DMS79 (cell line): ENCODE measurements at regions not wholly inside any gene's neighbourhood (a gene's known extent, or its start where the extent isn't known, plus 50 kb on each side); places are given as distances from the start of the nearest gene placed in this dataset.

Experiments
- DNase-seq: peaks from one replicate; lab custom pipeline; 2025; lab: John Stamatoyannopoulos, UW

DNA sequence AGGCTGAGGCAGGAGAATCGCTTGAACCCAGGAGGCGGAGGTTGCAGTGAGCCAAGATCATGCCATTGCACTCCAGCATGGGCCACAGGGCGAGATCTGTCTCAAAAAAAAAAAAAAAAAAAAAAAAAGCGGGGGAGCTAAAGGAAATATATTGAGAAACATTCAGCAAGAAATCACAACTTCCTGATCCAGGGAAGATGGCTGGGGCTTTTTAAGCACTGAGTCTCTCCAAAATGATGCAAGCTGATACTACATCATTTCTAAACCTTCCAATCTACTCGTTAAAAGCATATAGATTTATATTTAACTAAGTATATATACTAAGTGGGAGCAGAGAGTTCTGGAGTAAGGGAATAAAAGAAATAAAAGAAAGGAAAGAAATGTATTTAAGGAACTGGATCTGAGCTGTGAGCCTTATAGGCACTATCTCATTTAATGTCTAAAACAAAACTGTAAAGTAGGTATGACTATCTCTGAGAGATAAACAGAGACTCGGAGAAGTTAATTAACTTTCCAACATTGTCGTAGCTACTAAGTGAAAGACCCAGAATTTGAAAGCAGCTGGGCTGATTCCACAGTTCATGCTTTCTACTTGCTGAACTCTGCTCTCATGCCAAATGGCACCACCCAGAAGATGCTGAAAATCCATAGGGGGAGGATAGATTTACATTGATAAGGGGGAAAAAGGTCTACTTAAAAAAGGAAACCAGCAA is 215.0 kb upstream of the MARCKS start:
- no peak for DNase-seq

DNA sequence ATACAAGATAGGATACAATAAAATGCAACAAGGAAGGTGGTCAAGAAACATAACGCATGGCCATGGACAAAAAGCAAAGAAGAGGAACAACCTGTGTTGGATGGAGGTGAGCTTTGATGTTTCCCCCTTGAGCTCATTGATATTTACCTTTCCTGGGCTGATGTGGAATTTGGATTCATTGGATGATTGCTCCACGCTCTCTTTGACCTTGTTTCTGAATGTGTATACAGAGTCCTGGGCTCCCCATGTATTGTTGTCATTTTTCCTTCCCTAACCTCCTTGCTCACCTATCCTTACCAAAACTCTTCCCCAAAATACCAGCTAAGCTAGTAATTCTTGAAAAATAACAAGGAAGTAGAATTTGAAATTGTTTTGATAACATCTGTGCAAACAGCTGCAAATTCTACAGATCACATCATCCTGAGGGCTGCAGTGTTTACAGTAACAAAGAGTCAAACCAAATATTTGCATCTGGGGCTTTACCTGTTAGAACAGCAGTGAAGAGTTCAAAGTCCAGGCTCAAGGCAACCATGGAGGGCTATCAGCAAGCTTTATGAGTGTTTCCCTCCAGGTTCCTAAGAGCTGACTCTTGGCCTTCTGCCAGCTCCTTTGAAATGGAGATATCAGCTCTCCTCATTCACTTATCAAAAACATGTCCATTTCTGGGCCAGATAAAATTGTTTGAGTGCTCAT is 214.3 kb upstream of the MARCKS start:
- DNase-seq, result peak; percentile 95

- no peak for DNase-seq
These were observed 213.8 kb upstream of the MARCKS start for GRCh38 chr6:113643407-113643770.

GRCh38 chr6:113644861-113645575 is 212.1 kb upstream of the MARCKS start:
- no peak for DNase-seq

DNA sequence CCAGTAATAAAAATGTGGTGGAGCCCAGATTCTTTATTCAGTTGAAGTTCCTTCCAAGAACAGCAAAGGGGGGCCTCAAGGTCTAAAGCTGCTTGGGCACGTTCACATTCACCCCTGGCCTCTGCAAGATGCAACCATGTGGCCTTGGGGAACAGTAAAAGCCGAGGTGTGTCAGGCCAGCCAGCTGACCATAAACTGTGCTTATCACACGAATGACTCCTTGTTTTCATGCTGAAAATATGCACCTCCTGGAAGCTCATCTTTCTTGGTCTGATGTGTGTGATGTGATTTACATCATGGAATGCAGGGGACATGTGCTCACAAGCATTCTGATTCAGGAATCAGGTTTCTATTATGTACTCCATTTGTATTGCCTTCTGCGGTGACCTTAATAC is 211.6 kb upstream of the MARCKS start:
- DNase-seq, result no peak

DNA sequence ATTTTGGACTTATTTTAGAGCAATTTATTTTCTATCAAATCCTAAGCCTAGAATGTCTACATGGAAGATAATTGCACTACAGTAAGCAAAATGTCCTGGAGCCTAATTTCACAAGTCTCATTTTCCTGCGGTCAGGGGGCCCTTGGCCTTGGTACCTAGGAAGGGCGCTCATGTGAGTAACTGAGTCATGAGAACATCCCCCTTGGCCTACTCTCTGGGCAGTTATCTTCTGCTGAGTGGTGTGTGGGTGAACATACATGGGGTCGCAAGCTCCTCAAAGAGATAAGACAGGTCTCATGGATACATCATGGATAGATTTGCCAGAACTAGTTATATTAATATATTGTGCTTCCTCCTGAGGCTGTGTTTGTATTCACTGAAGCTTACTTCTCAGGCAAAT is 211.2 kb upstream of the MARCKS start:
- DNase-seq, result no peak

DNA sequence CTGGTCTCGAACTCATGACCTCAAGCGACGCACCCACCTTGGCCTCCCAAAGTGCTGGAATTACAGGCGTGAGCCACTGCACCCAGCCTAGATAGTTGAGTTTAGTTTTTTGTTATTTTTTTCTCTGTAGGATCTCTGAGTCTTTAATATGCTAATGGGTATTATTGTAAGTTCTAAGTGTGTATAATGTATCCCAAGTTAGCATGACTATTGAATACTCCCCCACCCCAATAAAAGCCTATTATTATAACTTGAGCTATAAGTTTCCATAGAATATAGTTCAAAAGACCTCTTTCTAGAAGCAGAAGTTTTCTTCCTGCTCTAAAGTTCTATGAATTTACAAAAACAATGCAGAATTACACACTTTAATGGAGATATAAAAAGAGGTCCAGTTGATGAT is 210.4 kb upstream of the MARCKS start:
- no peak for DNase-seq

DNA sequence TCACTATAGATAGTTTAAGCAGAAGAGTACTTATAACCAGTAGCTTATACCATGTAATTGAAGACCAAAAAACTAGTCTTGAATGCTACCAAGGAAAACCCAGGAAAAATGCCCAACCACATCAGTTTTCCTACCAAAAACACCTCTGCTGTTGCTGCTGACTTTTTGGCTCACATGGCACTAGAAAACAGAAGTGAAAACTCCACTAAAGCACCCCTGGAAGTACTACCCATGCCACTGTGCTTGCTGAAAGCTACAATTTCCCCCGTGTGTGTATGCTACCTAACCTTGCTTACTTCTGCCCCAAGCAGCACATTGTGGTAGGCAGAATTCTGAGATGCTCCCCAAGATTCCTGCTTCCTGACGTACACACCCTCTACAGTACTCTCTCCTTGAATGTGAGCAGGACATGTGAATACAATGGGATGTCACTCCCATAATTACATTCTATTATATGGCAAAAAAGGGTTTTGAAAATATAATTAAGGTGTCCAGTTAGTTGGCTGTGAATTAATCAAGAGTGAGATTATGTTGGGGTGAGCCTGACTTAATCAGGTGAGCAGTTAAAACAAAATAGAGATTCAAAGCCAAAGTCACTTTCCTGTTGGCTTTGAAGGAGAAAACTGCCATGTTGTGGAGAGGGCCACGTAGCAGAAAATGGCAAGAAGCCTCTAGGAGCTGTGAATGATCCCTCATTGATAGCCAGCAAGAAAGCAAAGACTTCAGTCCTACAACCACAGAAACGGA is 209.8 kb upstream of the MARCKS start:
- no peak for DNase-seq

DNA sequence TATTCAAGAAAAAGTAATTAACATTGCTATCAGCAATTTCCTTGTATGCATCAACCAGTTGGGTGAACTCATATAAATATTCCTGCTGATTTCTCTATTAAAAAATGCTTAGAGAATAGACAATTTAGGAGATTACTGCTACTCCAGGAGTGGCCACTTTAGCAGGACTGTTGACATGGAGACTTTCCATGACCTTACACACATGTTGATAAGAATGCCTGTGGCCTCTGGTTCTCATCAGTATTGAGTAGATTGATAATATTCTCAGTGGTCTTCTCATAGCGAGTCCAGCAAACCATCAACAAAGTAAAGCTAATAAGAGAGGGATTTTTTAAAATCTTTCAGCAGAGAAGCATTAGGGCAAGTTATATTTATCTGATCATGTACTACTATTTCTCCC is 208.4 kb upstream of the MARCKS start:
- DNase-seq, result no peak

DNA sequence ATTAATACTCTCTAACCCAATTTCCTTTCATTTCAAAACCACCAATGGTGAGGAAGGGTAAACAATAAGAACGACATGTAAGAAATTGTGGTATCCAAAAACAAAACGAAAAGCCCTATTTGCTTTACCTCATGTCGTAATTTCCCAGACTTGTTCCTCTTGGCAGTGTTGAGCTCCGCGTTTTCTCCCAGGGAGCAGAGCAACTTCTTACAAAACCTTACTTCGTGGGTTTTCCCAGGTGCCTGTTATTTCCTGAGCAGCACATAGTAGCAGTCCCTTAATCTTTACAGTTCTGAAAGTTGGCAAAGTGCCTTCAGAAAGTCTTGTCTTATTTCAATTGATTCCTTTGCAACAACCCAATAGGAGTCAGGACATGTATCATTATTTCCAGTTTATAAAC is 207.9 kb upstream of the MARCKS start:
- no peak for DNase-seq

DNA sequence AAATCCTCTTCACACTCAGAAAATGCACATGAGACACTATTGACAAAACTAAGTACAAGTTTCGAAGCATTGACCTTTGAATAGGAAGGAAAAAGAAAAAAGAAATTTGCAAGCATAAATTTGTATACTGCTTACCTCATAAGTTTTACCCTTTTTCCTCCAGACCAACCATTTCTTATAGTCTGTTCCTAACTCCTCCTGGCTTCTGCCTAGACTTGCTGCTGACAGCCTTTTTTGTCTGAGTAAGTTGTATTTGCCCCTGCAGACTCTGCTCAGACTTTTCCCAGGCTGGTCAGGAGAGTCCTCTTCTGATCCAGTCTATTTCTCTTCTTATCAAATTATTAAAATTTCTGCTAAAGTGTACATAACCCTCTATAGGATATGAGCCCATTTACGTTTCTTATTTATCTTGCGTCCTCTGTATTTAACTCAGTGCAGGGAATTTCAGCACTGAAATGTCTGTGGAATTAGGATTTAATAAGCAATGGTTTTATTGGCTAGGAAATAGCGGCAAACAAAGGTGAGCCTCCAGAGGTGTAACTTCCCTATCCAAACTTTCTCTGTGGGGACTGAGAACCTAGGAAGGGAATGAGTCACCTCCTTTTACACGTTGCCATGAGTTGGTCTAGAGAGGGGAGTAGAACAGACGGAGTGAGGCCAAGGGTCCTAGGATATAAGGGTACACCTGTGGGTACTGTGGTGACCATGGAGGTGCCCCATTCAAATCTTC is 207.1 kb upstream of the MARCKS start:
- DNase-seq, result no peak

- no peak for DNase-seq
These were observed 206.6 kb upstream of the MARCKS start for GRCh38 chr6:113650610-113650979.

- DNase-seq, result no peak
These were observed 206.0 kb upstream of the MARCKS start for GRCh38 chr6:113651120-113651519.

GRCh38 chr6:113651920-113652319 is 205.2 kb upstream of the MARCKS start:
- no peak for DNase-seq

GRCh38 chr6:113653275-113653674 is 203.9 kb upstream of the MARCKS start:
- no peak for DNase-seq

- no peak for DNase-seq
These were observed 202.7 kb upstream of the MARCKS start for GRCh38 chr6:113654396-113654795.

DNA sequence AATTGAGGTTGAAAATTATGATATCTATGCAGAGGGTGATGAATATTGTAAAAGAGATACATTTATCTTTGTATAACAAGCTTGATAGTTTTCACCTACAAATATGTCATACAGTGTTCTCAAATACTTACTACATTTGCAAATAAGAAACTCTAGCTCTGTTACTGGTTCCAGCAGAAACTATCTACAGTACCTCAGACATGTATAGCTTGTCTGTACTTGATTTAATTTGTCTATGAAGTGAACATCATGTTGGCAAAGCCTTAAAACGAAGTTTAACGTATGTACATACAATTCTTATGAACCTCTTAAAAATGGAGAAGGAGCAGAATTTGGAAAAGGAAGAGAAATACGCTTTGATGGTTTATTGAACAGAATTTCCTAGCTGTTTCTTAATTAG is 201.4 kb upstream of the MARCKS start:
- no peak for DNase-seq

- no peak for DNase-seq
These were observed 197.3 kb upstream of the MARCKS start for GRCh38 chr6:113659762-113660404.

DNA sequence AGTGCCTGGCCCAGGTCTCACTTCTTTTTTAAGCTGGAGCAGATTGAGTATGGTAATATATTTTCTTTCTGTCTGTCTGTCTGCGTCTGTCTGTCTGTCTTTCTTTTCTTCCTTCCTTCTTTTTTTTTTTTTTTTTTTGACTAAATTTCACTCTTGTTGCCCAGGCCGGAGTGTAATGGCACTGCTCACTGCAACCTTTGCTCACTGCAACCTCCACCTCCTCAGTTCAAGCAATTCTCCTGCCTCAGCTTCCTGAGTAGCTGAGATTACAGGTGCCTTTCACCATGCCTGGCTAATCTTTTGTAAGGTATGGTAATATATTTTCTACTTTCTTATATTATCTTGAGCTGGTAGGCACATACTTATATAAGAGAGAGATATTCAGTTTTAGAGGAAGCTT is 196.3 kb upstream of the MARCKS start:
- DNase-seq, result no peak

DNA sequence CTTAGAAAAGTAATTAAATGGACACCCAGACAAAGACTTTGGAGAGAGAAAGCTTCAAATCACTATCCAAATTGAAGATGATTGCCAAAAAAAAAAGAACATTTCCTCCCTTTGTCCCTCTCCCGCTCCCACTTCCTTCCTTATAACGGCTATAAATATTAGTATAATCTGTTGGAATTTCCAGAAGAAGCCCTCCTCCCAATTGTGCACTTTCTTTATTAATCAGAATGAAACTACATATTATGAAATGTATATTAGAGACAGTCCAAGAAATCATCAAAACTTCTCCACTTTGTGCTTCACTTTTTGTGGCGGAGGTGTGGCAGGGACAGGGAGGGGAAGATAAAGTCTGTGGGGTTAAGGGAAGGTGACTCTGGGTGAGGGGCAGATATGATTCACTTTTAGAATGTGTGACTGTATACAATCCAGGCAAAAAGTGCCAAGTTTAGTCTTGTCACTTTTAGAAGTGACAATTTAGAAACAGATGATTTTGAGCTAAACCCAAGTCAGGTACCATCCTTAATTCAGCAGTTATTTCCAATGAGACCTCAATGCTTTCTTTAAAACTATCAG is 195.0 kb upstream of the MARCKS start:
- no peak for DNase-seq

- DNase-seq, result no peak
These were observed 194.3 kb upstream of the MARCKS start for GRCh38 chr6:113662688-113663333.
